H54 (cell line): ENCODE measurements at regions not wholly inside any gene's neighbourhood (a gene's known extent, or its start where the extent isn't known, plus 50 kb on each side); places are given as distances from the start of the nearest gene placed in this dataset.
"Not testable (repeated sequence)": the region's sequence is repeated elsewhere in the genome, so short reads cannot be mapped to it uniquely, and the experiment has no call there.

Source experiments
- DNase-seq: peaks from one replicate; pipeline ENCODE4 v3.0.0; 2011; ENCODE audit warnings: low spot score, mixed read lengths; ENCODE audit not compliant: insufficient read length
- FAIRE-seq: peaks from 3 replicates; lab custom pipeline; 2011; peaks lifted over from hg19 to GRCh38; lab: Jason Lieb, UNC
- POLR2A ChIP-seq: IDR thresholded peaks from 2 replicates; pipeline ENCODE4 v1.6.1; 2011; ENCODE audit warnings: low read depth, mild to moderate bottlenecking, low read length

DNA sequence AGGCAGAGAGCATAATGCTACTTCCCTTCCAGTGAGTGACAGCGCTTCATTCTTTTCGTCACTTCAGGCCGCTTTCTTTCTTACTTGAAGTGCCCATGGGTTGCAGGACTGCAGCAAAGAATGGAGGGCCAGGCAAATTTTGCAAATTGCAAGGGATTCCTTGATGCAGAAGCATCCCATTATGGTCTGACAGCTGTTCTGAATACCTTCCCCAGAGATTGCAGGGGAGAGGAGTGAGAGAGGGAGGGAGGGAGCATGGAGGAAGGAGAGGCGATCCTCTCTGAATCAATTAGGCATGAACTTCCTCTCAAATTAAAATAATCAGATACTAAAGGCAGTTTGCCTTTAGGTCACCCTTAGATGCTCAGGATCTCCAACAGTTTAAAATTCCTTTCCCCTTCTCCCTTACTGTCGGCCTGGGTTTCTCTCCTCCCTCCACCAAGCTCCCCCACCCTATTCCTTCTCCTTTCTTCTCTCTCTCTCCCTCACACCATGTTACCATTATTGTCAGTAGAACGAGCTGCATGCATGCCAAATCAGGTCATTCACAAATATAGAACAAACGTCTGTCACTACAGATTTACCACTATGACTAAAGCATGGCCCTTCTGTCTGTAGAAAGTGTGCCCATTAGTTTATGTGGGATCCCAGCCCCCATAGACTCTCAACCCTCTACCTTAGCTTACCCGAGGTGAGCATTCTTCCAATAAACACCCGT lies 289.2 kb downstream of the CD83 start:
- FAIRE-seq (no peak), DNase-seq (no peak)
- TF ChIP-seq POLR2A = no peak

DNA sequence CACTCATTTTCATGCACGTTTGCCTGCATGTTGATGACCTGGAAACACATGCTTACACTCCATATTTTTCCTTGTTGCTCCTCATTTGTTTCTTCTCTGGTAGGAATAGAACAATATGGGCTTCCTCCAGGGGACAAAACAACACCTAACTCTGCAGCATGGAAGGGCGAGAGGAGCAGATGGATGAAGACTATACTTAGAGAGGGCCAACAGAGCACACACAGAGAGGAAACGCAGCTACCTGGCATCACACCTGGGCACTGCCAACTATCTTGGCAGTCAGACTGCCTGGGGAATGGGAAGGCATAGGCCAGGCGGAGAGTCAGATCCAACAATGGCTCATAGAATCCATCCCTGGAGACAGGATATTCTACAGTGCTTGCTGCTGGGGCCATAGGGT lies 290.9 kb downstream of the CD83 start:
- no peak for FAIRE-seq
- TF ChIP-seq POLR2A = no peak
- no peak for DNase-seq

DNA sequence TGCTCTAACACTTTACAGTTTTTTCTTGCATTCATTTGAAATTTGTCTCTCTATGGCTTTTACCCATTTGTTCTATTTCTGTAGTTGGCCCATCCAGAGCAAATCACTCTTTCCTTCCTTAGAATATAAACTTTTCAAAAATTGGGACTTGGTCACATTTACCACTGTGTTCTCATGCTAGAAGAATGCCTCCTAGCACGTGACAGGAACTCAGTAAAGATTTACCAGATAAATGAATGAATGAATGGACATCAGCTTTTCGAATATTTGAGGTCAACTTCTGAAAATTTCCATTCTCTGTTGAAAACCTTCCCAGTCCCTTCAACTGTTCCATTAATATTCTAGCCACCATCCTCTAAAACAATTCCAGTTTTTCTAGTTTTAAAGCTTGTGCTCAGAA lies 294.5 kb downstream of the CD83 start:
- DNase-seq = no peak
- FAIRE-seq = no peak
- no peak for TF ChIP-seq POLR2A

DNA sequence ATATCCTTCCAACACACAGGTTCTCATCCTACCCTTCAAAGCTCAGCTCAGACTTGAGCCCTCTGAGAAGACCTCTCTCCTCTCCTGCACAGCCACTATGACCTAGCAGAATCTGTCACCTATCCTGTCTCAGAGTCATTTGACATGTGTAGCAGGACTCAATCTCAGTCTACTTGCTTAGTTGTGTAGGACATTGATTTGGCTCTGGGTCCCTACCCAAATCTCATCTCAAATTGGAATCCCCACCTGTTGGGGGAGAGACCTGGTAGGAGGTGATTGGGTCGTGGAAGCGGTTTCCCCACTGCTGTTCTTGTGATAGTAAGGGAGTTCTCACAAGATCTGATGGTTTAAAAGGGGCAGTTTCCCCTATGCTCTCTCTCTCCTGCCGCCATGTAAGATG lies 297.9 kb downstream of the CD83 start:
- no peak for DNase-seq
- FAIRE-seq = no peak
- no peak for TF ChIP-seq POLR2A

DNA sequence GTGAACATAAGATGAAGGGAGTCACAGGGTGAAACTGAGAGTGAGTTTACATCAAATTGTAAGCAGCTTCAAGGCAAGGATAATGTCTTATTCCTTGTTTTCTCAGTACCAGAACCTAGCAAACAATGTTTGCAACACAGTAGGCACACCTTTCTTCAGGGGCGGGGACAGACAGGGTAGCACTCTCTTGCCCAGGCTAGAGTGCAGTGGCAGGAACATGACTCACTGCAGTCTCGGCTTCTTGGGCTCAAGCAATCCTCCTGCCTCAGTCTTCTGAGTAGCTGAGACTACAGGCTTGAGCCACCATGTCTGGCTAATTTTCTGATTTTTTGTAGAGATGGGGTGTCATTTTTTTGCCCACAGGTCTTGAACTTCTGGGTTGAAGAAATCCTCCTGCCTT lies 299.8 kb downstream of the CD83 start:
- DNase-seq (no peak), FAIRE-seq (no peak)
- TF ChIP-seq POLR2A = no peak

DNA sequence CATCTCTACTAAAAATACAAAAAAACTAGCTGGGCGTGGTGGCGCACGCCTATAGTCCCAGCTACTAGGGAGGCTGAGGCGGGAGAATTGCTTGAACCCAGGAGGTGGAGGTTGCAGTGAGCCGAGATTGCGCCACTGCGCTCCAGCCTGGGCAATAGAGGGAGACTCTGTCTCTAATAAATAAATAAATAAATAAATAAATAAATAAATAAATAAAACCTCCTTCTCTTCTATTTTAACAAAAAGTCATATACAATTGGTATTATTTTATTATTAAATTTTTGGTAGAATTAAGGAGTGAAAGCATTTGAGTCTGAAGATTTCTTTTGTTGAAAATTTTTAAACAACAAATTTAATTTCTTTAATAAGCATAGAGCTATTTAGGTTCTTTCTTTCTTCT lies 301.7 kb downstream of the CD83 start:
- FAIRE-seq, DNase-seq: not testable (repeated sequence)

DNA sequence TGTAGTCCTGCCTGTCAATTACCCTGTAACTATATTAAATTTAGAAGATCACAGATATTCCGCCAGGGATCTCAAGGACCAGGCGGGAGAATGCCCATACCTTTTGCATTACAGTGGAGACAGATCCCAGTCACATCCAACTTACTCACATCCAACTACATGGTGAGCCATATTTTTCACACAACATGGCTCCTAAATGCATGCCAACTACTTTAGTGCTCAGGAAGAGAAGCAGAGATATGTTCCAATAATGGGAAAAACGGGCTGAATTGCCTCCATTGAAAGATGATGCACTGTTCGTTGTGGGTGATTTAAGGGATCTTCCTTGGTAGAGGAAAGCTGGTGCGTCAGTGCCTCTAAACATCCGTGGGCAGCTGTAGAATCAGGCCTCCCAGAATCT lies 304.5 kb downstream of the CD83 start:
- no peak for FAIRE-seq
- TF ChIP-seq POLR2A = no peak
- no peak for DNase-seq

DNA sequence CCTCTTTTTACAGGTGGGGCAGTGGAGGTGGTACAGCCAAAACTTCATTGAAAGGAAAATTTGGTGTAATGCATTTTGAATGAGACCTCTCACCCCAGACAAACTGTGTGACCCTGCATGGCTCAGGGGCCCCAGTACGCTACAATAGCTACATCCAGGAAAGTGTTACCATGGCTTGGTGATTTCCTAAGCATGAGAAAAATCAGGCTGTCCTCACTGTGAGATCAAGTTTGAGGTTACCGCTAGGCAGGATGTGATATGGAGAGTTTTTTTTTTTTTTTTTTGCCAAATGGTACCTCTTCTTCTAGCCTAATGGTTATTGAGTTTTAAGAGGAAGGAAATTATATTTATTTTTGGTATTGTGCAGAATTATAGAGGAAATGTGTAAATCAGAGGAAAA lies 305.3 kb downstream of the CD83 start:
- FAIRE-seq (no peak), DNase-seq (no peak)
- no peak for TF ChIP-seq POLR2A

DNA sequence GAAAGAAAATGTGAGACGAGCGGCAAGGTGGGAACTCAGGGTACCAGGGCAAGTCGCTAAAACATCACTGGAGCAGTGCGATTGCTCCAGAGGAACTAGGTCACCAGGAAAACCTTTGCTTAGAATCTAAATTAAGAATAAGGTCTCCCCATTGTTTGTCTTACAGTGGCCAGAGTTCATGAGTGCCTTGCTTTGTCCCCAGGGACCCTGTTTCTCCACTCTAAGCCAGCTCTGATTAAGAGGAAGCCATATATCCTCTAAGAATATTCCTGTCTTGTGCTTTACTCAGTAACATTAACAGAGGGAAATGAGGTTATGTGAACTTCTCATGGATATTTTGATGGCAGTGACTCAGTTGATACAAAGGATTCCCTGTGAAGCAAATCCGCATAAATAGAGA lies 305.8 kb downstream of the CD83 start:
- no peak for FAIRE-seq
- TF ChIP-seq POLR2A = no peak

DNA sequence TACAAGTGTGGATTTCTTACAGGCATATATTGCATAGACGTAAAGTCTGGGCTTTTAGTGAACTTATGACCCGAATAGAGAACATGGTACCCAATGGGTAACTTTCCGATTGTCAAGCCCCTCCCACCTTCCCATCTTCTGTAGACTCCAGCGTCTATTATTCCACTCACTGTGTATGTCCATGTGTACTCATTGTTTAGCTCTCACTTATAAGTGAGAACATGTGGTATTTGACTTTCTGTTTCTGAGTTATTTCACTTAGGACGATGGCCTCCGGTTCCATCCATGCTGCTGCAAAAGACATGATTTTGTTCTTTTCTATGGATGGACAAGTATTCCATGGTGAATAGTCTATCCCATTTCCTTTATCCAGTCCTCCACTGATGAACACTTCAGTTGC lies 306.4 kb downstream of the CD83 start:
- TF ChIP-seq POLR2A = no peak
- no peak for DNase-seq
- no peak for FAIRE-seq

More for the DNA sequence above, 305.8 kb downstream of the CD83 start:
- no peak for DNase-seq

DNA sequence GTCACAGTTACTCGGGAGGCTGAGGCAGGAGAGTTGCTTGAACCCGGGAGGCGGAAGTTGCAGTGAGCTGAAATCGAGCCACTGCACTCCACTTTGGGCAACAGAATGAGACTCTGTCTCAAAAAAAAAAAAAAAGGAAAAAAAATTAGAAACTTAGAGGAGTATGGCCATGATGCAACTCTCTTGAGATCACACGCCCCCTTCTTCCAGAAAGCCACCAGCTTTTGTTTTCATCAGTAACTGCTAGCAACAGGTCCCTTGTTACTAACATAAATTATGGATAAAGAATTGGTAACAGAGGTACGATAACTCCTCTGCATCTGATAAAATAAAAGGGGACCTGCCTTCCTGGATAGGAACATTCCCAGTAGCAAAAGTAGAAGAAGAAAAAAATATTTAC lies 308.2 kb downstream of the CD83 start:
- DNase-seq (no peak), FAIRE-seq (no peak)
- no peak for TF ChIP-seq POLR2A

DNA sequence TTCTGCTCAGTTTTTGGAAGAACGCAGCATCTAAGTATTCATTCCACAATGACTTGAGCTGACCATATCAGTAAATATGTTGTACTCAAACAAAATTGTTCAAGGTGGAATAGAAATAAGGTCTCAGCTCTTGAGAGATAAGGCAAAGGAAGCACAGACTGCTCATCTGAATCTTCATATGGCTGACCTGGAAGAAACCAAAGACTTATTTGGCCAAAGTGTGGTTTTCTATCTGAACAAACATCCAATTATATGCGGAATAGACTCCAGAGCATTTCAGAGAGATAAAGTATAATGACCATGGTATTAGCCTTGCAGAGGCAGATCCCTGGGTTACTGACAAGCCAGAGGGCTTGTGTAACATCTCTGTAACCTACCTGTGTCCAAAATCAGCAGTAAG lies 308.7 kb downstream of the CD83 start:
- no peak for DNase-seq
- no peak for FAIRE-seq

DNA sequence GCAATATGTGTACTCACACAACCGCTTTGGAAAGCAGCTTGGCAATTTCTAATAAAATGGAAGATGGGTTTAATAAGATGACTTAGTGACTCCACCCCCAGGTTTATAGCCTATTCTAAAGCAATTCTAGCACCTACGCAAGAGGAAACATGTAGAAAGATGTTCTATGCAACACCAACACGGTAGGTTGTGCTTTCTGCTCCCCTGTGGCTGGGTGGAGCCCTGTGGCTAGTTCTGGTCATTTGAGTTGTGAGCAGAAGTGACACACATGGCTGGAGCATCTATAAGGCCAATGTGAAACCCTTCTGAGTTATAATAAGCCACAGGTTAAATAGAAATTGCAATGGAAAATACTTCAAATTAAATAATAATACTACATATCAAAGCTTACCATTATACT lies 310.7 kb downstream of the CD83 start:
- TF ChIP-seq POLR2A = no peak
- FAIRE-seq = no peak

More for the DNA sequence above, 308.7 kb downstream of the CD83 start:
- TF ChIP-seq POLR2A = no peak

DNA sequence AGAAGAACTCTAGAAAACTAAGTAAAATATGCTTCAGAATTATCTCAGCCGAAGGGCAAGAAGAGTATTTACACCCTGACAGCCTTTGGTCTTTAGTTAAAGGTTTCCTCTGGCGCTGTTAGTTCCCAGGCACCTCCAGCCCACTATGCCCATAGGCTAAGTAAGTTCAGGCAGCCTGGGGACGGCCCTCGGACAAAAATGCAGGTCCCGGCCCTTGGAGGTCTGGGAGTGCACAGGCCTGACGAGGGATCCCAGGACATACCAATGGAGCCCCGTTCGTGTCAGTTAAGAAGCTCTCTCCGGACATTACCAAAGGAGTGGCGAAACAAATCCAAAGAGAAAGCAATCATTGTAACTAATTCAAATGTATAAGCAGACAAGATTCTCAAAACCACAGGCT lies 311.8 kb downstream of the CD83 start:
- FAIRE-seq = no peak
- no peak for TF ChIP-seq POLR2A

More for the DNA sequence above, 310.7 kb downstream of the CD83 start:
- DNase-seq = no peak

DNA sequence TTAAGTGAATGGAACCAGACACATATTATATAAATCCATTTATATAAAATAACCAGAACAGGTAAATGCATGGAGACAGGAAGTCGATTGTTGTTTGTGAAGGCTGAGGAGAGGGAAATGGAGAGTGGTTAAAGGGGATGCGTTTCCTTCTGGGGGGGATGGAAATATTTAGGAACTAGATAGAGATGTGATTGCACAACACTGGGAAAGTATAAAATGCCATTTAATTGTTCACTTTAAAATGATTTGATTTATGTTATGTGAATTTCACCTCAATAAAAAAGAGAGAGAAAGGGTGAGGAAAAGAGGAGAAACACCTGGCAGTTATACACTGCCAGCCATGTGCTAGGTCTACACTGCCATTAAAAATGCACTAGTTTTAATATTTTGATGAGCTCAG lies 312.6 kb downstream of the CD83 start:
- TF ChIP-seq POLR2A = no peak
- FAIRE-seq = no peak

More for the DNA sequence above, 311.8 kb downstream of the CD83 start:
- DNase-seq = no peak

More for the DNA sequence above, 312.6 kb downstream of the CD83 start:
- no peak for DNase-seq
